Mammary epithelial cell (primary cell): ENCODE measurements at regions not wholly inside any gene's neighbourhood (a gene's known extent, or its start where the extent isn't known, plus 50 kb on each side); places are given as distances from the start of the nearest gene placed in this dataset.

Experiments
- CTCF ChIP-seq, 2 donors: IDR thresholded peaks in 1 of 2; conservative IDR thresholded peaks in 1 of 2; 2 replicates each; pipeline ENCODE4 v1.5.1; 2011 to 2012; ENCODE audit warnings: inconsistent platforms in 2 of 2, low read length in 2 of 2, mild to moderate bottlenecking in 2 of 2, control low read depth in 1 of 2, low read depth in 1 of 2; ENCODE audit not compliant: insufficient read depth in 1 of 2; ENCODE audit errors: extremely low read depth in 1 of 2
- EZH2 ChIP-seq: IDR thresholded peaks from 2 replicates; pipeline ENCODE4 v1.6.1; 2012; ENCODE audit warnings: low read length, inconsistent platforms, borderline replicate concordance

- TF ChIP-seq CTCF (conservative IDR thresholded peaks at IDR 0.05 in 1 of 2, IDR thresholded peaks at IDR 0.05 in 1 of 2; ENCODE audit: extremely low read depth in 1 of 2, insufficient read depth in 1 of 2, low read depth in 1 of 2, low read length in 2 of 2) (no peak), EZH2 (no peak)
Measured at GRCh38 chr13:85278851-85279250, 520.4 kb downstream of the SLITRK6 start.
